NCI-H1694 (cell line): ENCODE measurements at regions not wholly inside any gene's neighbourhood (a gene's known extent, or its start where the extent isn't known, plus 50 kb on each side); places are given as distances from the start of the nearest gene placed in this dataset.
"Not testable (repeated sequence)": the region's sequence is repeated elsewhere in the genome, so short reads cannot be mapped to it uniquely, and the experiment has no call there.

Experiments
- DNase-seq: peaks from one replicate; lab custom pipeline; 2025; lab: John Stamatoyannopoulos, UW

DNA sequence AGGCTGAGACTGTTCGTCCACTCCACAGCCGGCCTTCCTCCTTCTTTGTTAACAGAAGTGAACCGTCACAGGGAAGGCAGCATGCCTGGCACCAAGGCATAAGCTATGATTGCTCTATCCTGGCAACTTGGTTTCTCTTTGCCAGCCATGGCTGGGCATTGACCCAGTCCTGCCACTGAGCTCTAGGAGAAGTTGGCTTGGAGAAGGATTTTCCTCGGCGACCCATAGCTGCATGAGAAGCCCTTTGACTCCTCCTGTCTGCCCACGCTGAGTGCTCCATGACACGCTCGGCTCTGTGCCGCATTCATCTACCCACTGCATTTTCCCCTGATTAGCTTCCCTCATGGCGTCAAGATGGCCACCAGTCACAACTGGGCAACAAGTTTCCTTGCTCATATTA is 111.8 kb upstream of the EXOC2 start:
- DNase-seq = no peak

DNA sequence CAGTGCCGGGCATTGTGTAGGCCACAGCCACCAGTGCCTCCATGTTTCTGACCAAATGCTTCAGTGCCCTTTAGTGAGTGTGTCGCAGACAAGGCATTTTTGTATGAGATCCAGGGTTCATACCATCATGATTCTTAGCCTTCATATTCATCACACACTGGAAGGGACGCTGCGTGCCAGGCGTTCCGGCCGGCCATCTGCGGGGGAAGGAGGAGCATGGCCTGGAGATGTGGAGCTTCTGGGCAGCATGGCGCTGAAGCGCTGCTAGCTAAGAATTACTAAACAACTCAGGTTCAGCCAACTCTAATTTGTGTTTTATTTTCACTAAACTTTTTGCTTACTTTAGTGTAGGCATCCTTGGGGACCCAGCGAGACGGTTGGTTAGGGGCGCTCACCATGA is 111.4 kb upstream of the EXOC2 start:
- DNase-seq = no peak

DNA sequence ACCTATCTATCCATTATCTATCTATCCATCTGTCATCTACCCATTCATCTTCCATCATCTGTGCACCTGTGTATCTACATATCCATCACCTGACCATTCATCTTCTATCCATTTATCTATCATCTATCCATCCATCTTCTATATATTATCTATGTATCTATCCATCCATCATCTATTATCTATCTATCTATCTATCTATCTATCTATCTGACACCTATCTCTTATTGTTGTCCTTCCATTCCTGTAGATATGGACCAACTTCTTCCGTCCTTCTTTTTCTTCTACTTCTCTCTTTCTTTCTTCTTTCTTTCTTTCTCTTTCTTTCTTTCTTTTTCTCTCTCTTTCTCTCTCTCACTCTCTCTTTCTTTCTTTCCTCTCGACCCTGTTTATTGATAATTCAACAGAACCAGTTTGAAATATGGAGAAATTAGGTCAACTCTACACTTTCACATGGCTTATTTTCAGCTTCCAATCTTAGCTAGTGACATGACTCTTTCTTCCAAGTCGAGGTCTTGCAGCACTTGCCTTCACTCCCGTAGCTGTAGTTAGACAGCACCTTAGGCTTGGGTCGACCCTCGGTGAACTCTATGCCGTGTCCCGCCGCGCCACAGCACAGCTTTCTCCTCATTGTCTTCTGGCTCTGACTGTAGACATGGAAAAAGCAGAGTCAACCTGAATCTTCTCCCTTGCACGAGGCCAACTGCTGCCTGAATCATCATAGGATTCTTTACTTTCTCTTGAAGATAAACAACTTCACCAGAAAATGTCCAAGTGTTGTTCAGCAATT is 110.4 kb upstream of the EXOC2 start:
- DNase-seq = no peak

DNA sequence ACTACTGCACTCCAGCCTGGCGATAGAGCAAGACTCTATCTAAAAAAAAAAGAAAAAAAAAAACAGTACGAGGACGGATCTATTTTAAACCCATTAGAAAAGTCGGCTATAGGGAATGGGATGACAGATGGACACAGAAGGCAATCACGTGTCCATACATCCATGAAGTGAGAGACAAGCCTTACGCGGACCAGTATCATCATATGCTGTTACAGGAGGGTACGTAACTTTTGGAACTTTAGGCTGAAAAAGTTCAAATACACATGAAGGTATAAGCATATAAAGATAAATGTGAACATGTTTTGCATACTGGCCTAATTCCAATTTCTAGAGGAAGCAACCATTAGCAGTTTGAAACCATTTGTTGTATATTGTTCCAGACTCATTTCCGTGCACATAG is 109.8 kb upstream of the EXOC2 start:
- DNase-seq = no peak

DNA sequence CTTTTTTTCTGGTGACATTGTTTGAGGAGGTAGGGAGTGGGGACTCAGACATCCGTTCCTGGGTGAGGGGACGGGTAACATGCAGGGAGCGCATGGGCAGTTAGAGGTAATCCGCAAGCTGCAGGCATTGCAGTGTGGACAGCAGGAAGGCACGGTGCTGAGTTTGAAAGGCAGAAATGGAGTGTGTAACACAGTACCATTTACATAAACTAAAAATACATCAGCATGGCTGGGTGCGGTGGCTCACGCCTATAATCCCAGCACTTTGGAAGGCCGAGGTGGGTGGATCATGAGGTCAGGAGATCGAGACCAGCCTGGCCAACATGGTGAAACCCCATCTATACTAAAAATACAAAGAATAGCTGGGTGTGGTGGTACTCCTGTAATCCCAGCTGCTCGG is 109.3 kb upstream of the EXOC2 start:
- not testable (repeated sequence) for DNase-seq

DNA sequence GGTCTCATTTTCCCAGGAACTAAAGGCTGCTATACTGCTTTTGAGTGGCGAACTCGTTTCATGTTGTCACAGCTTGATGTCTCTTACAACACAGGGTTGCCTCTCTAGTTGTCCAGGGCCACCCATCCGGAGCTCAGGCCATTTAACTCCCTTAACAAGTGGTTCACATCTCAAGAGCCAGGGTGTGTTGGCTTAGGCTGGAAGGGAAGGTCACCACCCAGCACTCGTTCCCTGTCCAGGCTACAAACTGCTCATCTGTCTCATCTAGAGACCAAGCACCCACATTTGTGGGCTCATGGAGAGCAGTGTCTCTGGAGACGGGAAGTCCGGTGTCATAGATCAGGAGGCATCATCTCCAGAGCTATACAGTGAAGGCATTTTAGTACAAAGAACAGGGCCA is 106.8 kb upstream of the EXOC2 start:
- no peak for DNase-seq

DNA sequence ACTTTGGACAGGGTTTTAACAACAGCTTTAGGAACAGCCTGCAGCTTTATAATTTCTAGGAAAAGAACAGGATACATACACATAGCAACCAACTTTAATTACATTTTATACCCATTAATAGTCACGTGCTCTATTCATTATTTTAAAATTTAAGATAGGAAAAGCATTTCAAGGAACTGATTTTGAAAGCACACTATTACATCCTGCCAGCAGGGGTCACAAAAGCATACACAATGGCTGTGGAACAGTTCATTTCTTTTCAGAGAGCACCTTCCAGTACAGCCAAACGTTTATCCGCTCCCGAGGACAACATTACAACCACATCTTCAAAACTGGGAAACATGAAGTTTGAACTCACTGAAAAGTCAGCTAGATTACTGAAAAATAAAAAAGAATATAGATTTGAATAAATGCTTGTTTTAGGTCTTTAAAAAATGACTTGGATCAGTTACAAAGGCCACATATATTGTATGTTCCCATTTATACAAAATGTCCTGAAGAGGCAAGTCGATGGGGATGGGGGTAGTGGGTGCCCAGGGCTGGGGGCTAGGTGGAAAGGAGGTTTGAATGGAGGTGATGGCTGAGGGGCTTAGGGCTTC is 104.6 kb upstream of the EXOC2 start:
- peak; percentile 5 for DNase-seq

DNA sequence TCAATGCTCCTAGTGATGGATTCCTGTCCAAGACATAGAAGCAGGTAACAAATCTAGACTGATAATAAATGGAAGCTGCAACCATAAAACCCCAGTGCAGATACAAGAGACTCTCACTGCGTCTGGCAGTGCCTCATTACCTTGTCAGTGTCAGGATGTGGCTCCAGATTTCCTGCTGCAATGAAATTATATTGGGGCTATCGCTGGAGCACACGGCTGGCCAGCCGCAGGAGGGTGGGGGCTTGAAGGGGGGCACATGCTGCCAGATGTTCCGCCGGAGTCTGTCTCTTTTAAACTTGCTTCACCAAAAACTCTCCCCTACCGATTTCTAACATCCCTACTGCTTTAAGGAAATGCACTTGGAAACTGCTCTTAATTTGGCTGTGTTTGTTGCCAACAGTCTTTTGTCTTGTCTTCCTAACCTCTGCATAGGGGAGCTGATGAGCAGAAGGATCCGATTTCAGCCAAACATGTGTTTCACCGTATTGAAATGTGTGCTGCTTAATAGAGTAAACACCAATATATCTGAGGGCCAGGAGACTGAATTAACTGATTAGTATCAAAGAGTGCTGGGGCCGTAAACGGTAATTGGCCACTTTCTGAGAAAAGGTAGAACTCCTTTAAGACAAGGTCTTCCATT is 102.2 kb upstream of the EXOC2 start:
- no peak for DNase-seq

DNA sequence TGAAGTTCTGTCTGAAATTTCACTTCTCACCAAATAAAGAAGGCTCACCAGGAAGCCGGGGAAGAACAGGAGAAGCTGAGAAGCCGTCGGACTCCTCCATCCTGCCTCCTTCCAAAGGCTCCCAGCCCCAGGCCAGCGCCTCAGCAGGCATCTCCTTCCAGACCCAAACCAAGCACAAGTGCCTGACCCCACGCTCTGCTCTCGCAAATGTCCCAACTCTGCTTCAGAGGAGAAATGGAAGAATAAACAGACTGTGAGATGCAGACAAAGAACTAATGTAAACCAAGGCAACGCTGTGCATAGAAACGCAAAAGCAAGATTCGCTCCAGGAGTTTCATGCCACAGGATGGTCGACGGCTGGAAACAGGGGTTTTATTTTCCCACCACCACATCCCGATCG is 100.3 kb upstream of the EXOC2 start:
- no peak for DNase-seq

DNA sequence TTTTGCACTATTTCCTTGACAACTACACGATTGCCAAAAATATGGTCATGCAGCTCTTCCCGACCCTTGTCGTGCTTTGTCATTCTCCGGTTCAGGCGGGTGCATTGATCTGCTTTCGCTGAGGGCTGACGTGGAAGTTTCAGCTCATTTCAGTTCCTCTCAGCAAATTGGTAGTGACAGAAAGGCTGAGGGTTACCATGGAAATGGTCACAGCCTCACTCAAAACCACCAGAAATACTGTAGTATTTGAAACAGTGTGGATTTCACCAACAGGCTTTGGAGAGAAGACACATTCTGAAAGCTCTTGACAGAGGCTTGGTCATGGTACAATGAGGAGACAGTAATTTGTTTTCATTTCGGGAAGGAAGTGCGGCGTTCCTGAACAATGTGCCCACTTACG is 99.7 kb upstream of the EXOC2 start:
- DNase-seq = no peak

DNA sequence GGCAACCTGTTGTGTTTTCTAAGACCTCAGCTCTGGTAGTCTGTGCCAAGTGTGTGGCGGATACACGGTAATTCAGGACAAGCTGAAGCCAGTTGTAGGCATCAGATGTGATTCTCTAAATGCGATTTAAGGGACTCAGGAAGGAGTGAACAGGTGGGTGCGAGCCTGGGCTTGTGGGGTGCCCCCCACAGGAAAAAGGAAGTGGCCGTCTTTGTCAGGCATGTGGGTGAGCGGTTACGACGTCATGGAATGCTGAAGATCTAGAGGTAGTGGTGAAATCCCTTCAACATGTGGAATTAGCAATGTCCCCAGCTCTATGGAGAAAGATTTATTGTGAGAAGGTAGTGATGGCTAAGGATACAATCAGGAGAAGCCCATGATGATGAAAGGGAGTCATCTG is 95.1 kb upstream of the EXOC2 start:
- DNase-seq = no peak

DNA sequence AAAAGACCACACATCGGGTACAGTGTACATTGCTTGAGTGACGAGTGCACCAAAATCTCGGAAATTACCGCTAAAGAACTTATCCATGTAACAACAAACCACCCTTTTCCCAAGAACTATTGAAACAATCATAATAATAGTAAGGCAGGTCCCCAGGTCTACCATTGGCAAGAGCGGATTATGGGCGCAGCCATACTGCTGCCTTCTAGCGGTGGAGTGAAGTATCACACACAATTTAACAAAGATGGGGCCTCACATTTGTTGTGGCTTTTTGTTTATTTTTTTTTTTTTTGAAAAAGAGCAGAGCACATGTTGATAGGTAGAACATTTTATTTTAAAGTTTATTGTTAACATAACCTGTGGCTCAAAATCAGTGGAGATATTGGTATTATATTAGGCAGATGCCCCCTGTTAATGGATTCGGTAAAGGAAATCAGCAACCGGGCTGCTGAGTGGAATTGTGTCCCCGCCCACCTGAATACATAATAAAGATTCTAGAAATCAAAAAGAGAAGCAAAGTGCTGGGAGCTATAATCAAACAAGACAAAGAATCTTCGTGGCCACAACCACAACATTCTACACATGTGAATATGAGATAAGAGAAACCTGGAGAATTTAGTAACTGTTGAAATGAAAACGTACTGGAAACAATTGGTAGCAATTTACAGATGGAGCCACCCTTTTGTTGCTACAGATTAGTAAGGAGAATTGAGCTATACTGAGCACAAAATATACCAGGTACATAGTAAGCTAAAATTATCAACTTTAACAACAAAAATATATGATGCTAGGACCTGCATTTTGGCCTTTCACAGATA is 94.2 kb upstream of the EXOC2 start:
- DNase-seq = no peak

DNA sequence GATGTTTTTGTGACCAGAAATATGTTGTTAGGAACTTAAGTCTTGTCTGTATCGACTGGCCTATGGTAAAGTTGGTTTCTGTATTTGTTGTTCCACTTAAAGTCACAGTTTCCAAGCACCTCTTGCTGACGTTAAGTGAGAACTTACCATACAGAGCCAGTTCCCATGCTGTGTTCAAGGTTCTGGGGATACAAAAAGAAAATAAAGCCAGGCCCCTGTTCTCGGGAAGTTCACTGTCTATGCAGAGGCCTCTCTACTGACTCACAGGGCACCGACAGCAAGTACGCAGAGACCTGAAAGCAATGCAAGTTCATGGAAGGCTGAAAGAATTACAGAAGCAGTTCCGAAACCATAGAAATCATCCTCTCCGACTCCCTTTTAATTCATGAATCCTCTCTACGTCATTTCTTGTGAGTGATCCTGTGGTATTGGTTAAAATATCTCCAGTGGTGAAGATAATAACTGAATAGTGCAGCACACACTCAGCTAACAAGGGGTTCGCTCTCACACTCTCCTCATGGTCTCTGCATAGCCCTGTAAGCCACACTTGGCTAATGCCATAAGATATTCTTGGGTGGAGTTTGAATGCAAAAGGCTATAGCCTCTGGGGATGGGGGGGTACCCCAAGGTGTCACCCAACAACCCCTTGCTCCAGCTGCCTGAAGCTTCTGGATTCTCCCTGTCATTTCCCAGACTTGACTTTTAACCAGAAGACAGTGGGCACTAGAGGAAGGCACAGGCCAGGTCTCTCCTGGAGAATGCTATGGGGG is 91.2 kb upstream of the EXOC2 start:
- DNase-seq = no peak

DNA sequence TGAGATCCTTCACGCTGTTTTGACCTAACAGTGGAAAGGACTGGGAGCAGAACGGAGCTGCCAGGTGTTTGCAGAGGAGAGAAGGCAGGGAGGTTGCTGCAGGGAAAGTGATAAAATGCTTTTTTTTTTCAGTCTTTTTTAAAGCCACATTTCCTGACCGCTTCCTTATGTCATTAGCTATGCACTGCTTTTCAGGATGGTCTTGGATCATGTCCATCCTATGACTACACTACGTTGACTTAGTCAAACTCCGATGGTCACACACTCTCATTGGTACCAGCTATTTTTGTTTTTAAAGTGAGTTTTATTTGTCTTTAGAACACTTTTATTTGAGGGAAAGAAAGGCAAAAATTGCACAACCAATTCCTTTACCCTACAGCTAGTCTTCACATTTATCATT is 89.2 kb upstream of the EXOC2 start:
- DNase-seq = no peak

DNA sequence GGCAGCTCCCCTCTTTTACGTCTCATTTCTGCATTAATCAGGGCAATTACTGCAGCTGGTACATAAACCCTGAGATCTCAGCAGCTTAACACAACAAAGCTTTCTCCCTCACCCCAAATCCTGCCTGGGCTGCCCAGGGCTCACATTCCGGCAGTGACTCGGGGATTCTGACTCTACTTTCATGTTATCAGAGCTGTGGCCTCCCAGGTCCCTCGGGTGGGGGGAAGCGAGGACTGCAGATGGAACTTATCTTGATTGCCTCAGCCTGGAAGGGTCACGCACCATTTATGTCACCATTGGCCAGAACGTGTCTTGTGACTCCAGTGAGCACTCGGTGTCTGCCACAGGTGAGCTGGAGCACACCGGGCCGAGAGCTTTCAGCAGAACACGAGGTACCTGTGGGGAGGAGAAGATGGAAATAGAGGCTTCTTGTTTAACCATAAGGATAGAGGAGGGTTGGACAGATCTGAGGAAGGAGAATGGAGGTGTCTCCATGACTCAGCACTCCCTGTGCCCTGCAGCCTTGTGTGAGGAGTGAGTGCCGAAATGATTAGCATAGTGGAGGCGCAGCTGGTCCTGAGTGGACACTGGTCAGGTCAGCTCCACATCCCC is 88.5 kb upstream of the EXOC2 start:
- no peak for DNase-seq

DNA sequence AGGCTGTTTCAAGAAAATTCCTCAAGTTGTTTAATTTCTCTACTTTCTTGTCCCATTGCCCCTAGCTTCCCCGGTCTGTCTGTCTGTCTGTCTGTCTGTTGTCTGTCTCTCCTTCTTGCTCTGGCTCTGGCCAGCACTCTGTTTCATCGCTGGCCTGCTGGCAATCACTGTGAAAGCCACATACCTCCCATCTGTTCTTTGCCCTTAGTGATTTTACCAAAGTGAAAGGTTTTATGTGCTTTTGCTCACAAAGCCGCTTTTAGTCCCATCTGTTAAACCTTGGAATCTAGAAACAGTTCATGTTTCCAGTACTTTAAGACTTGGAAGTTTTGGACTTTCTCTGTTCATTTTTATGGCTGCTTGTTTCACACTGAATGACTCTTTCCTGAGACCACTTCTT is 87.8 kb upstream of the EXOC2 start:
- no peak for DNase-seq

DNA sequence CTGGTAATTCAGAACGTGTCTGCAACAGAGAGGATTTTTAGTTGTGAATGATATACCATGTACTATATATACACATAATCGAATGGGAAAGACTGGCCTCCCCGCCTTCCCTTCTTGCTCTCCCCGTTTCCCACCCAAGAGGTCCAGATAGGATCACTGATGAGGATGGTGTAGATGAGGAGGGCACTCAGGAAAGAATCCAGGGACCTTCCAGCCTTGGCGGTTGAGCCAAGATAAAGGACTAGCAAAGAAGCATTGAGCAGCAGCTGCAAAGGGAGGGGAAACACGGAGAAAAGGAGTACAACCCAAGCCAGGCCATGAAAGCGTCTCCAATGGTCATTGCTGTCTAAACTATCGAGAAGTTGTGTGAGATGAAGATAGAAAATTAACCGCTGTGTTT is 84.0 kb upstream of the EXOC2 start:
- DNase-seq = no peak

DNA sequence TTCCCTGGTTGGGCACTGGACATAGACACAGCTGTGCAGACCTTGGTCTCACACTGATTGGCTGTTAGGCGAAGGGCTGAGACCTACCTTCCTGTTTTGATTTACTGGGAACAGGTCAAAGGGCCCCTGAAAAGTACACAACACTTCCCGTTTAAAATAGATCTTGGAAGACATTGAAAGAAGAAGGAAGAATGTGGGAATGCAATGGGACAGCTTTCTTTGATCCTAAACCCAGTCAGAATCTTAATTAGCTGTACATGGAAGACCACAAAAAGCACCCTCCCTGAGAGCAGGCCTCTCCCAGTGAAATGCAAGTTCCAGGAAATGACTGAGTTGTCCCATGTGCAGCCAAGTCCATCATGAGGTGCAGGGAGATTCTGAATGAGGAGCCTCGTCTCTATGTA is 83.6 kb upstream of the EXOC2 start:
- DNase-seq = no peak

DNA sequence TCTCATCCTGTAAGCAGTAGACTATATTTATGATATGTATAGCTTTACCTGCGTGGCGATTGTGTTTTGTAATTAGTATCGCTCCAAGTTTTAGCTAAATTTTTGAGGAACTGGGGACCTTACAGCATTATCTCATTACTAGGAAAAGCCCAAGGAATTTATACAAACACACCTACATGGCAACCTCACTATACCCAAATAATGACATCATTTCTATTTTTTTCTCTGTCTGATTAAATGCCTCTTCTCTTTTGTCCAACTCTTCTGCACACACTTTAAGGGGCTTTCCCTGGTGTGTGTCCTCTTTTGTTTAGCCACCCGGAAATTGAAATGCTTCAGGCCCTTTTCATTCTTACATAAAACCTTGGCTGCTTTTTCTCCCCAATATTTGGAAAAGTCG is 82.9 kb upstream of the EXOC2 start:
- no peak for DNase-seq

DNA sequence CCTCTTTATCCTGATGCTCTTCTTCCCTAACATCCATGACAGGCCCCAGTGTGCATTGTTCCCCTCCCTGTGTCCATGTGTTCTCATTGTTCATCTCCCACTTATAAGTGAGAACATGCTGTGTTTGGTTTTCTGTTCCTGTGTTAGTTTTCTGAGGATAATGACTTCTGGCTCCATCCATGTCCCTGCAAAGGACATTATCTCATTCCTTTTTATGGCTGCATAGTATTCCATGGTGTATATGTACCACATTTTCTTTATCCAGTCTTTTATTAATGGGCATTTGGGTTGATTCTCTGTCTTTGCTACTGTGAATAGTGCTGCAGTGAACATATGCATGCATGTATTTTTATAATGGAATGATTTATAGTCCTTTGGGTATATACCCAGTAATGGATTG is 78.7 kb upstream of the EXOC2 start:
- DNase-seq = not testable (repeated sequence)

DNA sequence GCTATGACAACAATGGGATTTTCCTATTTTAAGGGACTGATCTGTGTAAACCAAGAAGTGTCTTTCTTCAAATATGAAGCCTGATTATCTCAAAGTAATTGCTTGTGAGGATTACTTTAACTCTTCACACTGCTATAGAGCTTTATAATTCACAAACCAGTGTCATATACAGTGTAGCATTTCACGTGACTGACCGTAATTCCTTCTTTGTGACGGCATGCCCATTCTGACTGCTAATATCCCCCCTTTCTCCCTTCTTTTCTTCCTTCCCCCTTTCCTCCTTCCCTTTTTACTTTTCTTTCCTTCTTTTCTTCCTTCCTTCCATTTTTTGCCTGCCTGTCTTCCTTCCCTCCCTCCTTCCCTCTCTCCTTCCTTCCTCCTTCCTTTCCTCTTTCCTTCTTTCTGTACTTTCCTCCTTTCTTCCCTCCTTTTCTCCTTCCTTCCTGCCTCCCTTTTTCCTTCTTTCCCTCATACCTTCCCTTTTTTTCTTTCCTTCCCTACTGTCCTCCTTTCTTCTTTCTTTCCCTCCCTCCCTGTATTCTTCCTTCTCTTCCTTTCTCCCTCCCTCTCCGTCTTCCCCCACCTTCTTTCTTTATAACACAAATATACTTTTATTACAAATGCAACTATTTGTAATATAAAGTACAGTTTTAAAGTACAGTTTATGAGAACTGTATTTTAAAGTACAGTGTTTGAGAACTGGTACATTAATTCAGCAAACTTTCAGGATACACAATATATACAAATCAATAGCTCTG is 75.0 kb upstream of the EXOC2 start:
- DNase-seq = no peak
